ENCODE measurements at regions not wholly inside any gene's neighbourhood (a gene's known extent, or its start where the extent isn't known, plus 50 kb on each side); places are given as distances from the start of the nearest gene placed in this dataset.
A peak's percentile ranks its signal among the peaks of the same experiment; 100 is the strongest.
"Not testable (repeated sequence)": the region's sequence is repeated elsewhere in the genome, so short reads cannot be mapped to it uniquely, and the experiment has no call there.

DNA sequence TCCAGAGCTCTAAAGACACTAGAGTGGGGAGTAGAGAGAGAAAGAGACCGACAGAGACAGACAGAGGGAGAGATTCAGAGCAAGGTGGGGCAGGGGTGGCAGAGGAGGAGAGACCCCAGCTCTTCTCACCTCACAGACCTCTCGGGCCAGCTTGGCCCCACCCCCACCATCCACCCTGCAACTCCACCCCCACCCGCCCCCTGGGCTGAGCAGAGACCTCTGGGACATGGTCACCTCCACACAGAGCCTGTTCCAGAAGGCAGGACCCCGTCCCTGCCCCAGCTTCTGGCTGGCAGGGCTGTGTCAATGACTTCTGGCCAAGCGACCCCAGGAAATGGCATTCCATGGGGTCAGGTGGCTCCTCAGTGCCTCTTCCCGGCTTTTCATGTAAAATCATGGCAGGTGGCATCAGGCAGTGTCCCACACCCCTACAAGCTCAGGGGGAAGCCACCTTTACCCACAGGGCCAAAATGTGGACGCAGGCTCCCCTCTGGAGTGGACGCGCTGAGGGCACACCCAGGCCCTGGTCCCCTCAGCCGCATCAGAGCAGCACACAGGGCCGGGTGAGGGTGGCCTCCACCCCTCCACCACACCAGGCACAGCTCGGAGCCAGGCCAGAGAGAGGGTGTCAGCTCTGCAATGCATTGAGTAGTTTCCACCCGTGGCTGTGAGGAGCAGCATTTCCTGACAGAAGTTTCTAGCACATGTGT lies 131.2 kb upstream of the LPCAT1 start:
- no peak for DNase-seq (ENCODE audit: extremely low read depth, low read depth)

DNA sequence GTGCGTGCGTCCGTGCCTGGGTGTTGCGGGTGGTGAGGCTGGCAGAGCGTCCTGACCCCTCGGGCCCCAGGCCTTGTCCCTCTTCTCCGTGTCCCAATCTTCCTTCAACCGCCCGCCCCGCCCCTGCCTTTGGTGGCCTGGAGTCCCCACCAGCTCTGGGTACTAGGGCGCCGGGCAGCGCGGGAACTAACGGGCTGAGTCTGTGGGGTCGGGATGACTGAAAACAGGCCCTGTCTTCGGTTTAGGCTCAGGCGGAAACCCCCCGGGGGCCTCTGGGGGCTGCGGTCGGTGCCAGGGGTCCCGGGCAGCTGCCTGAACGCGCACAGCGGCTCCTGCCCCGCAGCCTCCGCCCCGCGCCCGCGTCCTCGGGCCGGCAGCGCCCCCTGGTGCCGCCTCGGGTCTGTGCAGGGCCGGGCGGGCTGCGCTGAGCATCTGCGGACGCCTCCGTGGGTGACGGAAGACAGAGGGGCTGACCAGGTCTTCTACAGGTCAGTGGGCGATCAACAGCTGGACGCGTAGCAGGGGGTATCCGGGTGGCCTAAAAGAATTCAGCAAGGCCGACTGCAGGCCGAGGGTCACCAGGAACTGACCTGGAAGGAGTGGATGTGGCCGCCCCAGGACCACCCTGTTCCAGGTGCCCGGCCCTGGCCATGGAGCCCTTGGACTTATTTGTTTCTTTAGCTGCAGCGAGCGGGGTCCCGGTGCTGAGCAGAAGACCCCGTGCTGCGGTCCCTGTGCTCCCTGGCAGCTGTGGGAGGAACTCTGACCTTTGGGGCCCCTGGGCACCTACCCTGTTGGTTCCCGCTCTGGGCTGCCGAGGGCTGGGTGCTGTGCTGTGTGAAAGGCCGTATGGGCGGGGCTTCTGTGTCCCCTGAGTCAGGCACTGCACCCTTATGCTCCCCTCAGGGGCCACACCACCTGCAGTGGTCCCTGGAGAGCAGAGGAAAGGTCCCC lies 130.2 kb upstream of the LPCAT1 start:
- not testable (repeated sequence) for DNase-seq (ENCODE audit: extremely low read depth, low read depth)

DNA sequence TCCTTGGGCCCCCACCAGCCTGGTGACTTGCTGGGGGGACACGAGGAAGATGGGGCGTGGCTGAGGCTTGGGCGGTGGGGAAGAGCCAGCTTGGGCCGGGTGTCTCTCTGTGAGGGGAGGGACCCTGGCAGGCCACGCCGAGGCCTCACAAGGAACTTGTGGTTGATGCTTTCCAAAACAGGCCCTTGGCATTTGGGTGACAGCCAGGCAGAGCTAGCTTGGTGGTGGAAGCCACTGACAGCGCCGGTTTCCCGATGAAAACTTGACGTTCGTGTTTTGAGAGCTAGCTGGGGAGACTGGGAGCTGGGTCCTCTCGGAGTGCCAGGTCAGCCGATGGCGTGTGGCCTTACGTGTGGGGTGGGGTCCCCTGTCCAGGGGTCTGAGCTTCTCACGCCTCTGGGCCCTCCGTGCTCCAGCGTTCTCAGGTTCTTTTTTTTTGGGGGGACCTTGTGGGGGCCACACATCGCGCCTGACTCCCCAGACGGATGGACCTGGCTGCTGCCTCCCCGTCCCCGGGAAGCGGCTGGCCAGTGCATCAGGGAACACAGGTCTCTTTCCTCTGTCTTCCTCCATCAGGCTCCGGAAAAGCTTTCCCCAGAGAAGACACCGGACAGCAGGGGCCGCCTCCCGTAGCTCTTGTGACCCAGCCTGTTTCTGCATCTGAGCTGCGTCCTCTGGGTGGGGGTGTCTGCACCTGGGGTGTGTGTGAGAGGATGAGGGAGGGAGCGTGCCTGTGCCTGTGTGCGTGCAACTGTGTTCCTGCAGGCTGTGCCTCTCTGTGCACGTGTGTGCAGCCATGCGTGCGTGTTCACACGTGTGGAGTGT lies 129.3 kb upstream of the LPCAT1 start:
- no peak for DNase-seq (ENCODE audit: extremely low read depth, low read depth)

DNA sequence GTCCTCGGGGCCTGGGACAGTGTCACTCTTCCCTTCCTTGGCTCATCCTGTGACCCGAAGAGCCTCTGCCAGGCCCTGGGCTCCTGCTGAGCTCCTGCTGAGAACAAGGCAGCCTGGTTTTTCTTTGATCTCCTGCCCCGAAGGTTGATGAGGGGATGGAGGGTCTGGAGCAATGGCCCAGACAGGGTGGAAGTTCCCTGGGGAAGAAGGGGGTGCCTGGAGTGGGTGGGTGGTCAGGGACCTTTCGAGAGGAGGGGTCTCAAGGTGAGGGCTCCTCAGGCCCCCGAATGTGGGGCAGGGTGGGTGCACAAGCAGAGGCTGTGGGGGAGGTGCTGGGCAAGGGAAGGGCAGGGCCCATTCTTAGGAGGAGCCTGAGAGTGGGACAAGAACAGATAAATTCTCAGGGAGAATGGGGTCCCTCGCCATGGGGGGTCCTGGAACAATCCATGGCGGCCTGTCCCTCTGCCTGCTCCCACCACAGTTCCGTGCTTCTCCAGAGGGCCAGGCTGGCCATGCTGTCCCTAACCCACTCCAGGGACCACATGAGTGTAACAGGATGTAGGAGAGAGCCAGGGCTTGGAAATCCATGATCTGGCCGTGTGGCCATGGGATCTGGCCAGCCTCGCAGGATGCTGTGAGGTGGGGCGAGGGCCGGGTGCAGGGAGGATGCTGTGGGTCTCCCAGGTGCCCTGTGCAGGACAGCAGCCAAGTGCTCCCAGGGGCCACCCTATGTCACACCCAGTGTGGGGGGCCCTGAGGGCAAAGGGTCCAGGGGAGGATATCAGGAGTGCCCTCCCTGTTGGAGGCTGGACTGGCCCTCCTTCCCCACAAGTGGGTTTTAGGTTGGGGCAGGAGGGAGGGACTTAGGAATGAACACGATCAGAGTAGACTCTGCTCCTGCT lies 128.5 kb upstream of the LPCAT1 start:
- DNase-seq (ENCODE audit: extremely low read depth, low read depth) = no peak

GRCh38 chr5:1651250-1651649 lies 127.5 kb upstream of the LPCAT1 start:
- no peak for DNase-seq (ENCODE audit: extremely low read depth, low read depth)

DNA sequence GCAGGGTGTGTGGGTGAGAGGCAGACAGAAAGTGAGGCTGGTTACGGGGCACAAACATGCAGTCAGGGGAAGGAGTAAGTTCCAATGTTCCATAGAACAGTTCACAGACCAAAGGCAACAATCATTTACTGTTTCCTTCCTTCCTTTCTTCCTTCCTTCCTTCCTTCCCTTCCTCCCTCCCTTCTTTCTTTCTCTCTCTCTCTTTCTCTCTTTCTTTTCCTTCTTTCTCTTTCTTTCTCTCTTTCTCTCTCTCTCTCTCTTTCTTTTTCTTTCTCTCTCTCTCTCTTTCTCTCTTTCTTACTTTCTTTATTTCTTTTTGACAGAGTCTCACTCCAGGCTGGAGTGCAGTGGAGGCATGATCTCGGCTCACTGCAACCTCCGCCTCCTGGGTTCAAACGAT lies 125.8 kb upstream of the LPCAT1 start:
- DNase-seq (ENCODE audit: extremely low read depth, low read depth) = no peak

- no peak for DNase-seq (ENCODE audit: extremely low read depth, low read depth)
Observed at GRCh38 chr5:1648806-1649205, 125.0 kb upstream of the LPCAT1 start.

DNA sequence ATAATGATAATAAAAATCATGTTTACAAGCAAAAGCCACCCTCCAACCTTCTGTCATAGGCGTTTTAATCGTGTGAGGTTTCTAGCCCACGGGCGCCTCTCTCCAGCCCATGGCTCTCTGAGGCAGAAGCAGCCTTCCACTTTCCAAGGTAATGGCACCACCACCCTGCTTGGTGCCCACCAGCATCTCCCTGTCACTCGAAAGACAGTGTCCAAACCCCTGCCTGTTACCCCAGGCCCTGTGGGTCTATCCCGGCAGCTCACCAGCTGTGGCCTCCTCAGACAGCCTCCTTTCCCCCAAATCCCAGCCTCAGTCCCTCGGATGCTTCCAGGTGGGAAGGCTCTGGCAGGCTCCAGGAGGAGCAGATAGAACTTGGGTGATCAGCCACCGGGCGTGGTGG lies 123.8 kb upstream of the LPCAT1 start:
- DNase-seq (ENCODE audit: extremely low read depth, low read depth) = no peak

DNA sequence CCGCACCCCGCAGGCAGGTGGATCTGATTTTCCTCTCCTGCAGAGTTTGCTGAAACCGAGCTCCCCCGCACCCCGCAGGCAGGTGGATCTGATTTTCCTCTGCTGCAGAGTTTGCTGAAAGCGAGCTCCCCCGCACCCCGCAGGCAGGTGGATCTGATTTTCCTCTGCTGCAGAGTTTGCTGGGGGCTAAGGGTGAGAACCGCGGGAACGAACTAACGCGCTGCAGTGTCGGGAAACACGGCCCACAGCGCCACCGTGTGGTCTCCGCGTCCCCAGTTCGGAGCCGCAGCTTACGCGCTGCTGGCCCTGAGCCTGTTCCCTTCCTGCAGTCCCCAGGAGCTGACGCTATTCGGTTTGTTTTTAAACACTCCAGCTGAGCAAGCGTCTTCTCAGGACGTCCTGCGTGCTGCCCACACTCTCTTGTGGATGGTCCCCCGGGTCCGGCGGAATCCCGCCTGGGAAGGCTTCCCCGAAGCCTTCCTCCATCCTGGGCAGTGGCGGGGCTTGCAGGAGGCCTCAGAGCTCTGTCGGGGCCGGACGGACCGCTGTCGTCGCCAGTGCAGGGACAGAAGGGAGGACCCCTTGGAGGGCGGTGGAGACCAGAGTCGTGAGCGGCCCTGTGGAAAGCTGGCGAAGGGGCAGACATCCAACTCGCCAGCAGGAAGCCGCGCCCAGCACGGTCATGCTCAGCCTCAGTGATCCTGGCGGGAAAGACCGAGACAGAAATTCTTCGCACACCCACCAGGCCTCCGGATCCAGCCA lies 121.2 kb upstream of the LPCAT1 start:
- peak; percentile 66 for DNase-seq (ENCODE audit: extremely low read depth, low read depth)

GRCh38 chr5:1644393-1644809 lies 120.6 kb upstream of the LPCAT1 start:
- DNase-seq (ENCODE audit: extremely low read depth, low read depth) = not testable (repeated sequence)

GRCh38 chr5:1643651-1644392 lies 120.1 kb upstream of the LPCAT1 start:
- DNase-seq (ENCODE audit: extremely low read depth, low read depth) = no peak

GRCh38 chr5:1642621-1643061 lies 118.9 kb upstream of the LPCAT1 start:
- no peak for DNase-seq (ENCODE audit: extremely low read depth, low read depth)

DNA sequence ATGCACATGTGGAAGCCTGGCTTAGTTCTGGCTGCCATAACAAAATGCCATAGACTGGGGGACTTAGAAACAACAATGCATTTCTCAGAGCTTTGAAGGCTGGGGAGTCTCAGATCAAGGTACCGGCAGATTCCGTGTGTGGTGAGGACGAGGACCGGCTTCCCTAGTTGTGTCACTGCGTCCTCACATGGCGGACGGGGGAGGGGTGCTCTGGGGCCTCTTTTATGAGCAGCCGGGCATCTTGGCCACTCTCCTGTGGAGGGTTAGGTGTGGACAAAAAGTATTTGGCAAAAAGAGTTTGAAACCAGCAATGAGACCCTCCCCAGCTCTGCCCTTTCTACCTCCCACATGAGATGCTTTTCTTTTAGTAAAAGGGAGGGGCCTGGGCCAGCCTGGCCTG lies 118.5 kb upstream of the LPCAT1 start:
- DNase-seq (ENCODE audit: extremely low read depth, low read depth) = no peak

DNA sequence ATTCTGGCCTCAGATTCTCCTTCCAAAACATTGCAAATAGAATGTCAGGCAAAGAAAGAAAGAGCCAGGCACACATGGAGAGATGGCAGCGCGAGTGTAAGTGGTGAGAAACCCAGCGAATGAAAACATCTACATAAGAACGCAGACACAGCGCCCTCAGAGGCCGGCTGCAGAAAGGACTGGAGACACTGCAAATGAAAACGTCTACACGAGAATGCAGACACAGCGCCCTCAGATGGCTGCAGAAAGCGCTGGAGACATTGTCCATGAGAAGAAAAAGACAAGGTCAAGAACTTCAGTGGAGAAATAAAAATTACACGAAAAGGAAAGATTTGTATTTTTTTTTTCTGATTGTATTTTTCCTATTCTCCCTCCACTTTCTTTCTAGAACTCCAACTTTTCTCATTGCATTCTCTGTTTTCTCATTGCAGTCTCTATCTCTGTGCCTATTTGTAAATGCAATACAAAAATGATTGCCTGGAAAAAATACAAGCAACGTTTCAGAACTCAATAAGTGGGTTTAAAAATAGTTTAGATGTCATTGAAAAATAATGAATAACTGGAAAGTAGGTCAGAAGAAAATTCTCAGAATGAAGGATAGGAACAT lies 117.9 kb upstream of the LPCAT1 start:
- DNase-seq (ENCODE audit: extremely low read depth, low read depth) = peak; percentile 89

DNA sequence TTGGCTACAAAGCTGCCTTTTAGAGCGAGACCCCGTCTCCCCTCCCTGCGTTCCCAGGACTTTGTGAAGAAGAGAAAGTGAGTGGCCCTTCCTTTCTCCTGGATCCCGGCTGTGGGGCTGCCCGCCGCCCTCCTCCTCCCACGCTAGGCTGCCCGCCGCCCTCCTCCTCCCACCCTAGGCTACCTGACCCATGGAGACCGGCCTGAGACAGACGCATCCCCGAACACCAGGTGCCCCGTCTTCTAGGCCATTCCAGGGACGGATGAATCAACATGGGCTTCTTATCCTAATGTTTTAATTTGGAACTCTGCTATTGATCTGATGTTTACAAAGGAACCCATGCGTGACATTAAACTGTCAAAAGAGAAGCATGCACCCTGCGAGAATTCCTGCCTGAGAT lies 117.3 kb upstream of the LPCAT1 start:
- no peak for DNase-seq (ENCODE audit: extremely low read depth, low read depth)

- DNase-seq (ENCODE audit: extremely low read depth, low read depth) = no peak
Observed at GRCh38 chr5:1640421-1640881, 116.7 kb upstream of the LPCAT1 start.

DNA sequence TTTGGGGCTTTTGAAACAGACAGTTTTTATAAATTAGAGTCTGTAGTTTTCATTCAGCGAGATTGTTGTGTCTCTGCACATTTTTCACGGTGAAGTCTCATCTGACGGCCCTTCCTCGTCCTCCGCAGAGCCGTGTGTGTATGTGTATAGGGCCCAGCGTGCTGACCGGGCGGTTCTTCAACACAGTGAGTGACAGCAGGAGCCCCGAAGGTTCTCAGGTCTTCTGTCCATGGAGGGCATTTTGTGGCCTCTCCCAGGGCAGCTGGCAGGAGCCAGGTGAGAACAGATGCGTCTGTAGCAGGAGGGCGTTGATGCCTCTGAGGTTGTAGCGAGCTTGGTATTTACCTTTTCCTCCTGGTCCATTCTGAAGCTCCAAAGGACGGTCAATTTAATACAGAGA lies 116.0 kb upstream of the LPCAT1 start:
- no peak for DNase-seq (ENCODE audit: extremely low read depth, low read depth)
